ENCODE measurements at regions not wholly inside any gene's neighbourhood (a gene's known extent, or its start where the extent isn't known, plus 50 kb on each side); places are given as distances from the start of the nearest gene placed in this dataset.

DNA sequence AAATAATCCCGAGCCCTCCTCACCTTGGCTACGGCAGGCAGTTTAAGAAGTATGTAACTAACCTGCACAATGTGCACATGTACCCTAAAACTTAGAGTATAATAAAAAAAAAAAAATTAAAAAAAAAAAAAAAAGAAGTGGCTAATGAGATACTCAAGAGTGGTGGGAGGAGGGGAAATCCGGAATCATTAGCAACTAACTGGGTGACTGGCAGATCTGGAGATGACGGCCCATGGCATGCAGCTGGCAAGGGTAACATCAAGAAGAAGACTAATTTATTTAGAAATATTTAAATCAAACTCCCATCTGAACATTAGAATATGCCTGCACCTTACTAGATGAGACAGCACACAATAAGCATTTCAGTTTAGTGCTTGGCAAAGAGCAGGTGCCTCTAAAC is 52.3 kb upstream of the TMCC3 start:
- H3K9me3 Mint-ChIP-seq (ENCODE audit: low read depth, unreplicated experiment), result peaks cover 3% of the 10 kb centered on the region
- H3K27me3 Mint-ChIP-seq (ENCODE audit: unreplicated experiment), result no peaks in the 10 kb centered on the region
- intact Hi-C loops (cut with micrococcal nuclease; ENCODE audit: unreplicated experiment), result no loop called here
- DNase-seq, result no peak
- H3K36me3 Mint-ChIP-seq (ENCODE audit: insufficient read depth, unreplicated experiment), result no peaks in the 10 kb centered on the region
- no peak overlapping the region for H3K27ac Mint-ChIP-seq (ENCODE audit: unreplicated experiment)
- peaks cover 18% of the 10 kb centered on the region for H3K4me1 Mint-ChIP-seq (ENCODE audit: low read depth, unreplicated experiment)
- H3K4me3 Mint-ChIP-seq (ENCODE audit: low read depth, unreplicated experiment), result no peak overlapping the region
- no TSS peak for BruUV-seq (replicated peaks)
- CTCF ChIA-PET, result no interaction called here
- TF ChIP-seq, protein P1, sequence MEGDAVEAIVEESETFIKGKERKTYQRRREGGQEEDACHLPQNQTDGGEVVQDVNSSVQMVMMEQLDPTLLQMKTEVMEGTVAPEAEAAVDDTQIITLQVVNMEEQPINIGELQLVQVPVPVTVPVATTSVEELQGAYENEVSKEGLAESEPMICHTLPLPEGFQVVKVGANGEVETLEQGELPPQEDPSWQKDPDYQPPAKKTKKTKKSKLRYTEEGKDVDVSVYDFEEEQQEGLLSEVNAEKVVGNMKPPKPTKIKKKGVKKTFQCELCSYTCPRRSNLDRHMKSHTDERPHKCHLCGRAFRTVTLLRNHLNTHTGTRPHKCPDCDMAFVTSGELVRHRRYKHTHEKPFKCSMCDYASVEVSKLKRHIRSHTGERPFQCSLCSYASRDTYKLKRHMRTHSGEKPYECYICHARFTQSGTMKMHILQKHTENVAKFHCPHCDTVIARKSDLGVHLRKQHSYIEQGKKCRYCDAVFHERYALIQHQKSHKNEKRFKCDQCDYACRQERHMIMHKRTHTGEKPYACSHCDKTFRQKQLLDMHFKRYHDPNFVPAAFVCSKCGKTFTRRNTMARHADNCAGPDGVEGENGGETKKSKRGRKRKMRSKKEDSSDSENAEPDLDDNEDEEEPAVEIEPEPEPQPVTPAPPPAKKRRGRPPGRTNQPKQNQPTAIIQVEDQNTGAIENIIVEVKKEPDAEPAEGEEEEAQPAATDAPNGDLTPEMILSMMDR (IDR thresholded peaks at IDR 0.05; ENCODE audit: unreplicated experiment), result no peak

DNA sequence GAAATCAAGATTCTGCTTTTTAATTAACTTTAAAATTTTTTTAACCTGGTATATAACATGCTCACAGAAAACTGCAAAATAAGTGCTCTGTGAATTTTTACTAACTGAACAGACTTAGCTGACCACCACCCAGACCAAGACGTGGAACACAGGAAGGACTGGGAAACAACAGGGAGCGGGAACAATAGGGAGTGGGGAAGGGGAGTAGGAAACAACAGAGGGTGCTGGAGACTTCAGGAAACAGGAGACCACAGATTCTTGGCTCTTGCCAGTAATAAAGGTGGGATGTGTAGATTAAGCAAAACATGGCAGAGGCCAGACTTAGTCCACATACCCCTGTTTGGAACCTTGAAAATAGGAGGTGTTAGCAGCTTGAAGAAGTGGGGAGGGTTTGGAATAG is 51.4 kb upstream of the TMCC3 start:
- Mint-ChIP-seq H3K4me3 (ENCODE audit: low read depth, unreplicated experiment) (no peak overlapping the region), H3K27me3 (ENCODE audit: unreplicated experiment) (no peaks in the 10 kb centered on the region), H3K9me3 (ENCODE audit: low read depth, unreplicated experiment) (peaks cover 3% of the 10 kb centered on the region), H3K36me3 (ENCODE audit: insufficient read depth, unreplicated experiment) (no peaks in the 10 kb centered on the region), H3K27ac (ENCODE audit: unreplicated experiment) (no peak overlapping the region), H3K4me1 (ENCODE audit: low read depth, unreplicated experiment) (peaks cover 18% of the 10 kb centered on the region)
- no TSS peak for BruUV-seq (replicated peaks)
- intact Hi-C loops (cut with micrococcal nuclease; ENCODE audit: unreplicated experiment), result no loop called here
- no peak for DNase-seq
- TF ChIP-seq, protein P1 (IDR thresholded peaks at IDR 0.05; ENCODE audit: unreplicated experiment), result no peak
- CTCF ChIA-PET, result interaction anchor here (0.8 kb wide), 1 partner anchor 9 kb away, joined by 9 read pairs; no protein-coding TSS in a partner anchor

DNA sequence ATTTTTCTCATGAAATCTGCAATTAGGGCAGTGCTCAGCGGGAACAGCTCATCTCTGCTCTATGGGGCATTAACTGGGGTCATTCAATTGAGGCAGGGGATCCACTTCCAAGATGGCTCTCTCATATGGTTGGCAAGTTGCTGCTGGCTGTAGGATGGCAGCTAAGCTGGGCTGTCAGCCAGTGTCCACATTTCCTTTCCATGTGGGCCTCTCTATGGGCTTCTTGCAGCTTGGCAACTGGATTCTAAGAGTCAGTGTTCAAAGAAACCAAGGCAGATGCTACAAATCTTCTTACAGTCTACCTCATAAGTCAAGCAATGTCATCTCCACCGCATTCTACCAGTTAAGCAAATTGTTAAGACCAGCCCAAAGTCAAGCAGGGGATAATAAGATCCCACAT is 50.3 kb upstream of the TMCC3 start:
- CTCF ChIA-PET, result interaction anchor here (0.8 kb wide), 2 partner anchors 10 to 13 kb away, joined by 3 to 9 read pairs; no protein-coding TSS in a partner anchor
- Mint-ChIP-seq H3K27me3 (ENCODE audit: unreplicated experiment) (no peaks in the 10 kb centered on the region), H3K9me3 (ENCODE audit: low read depth, unreplicated experiment) (peaks cover 3% of the 10 kb centered on the region), H3K27ac (ENCODE audit: unreplicated experiment) (no peak overlapping the region), H3K4me3 (ENCODE audit: low read depth, unreplicated experiment) (no peak overlapping the region), H3K4me1 (ENCODE audit: low read depth, unreplicated experiment) (peaks cover 18% of the 10 kb centered on the region), H3K36me3 (ENCODE audit: insufficient read depth, unreplicated experiment) (no peaks in the 10 kb centered on the region)
- TF ChIP-seq, protein P1 (IDR thresholded peaks at IDR 0.05; ENCODE audit: unreplicated experiment), result no peak
- no peak for DNase-seq
- intact Hi-C loops (cut with micrococcal nuclease; ENCODE audit: unreplicated experiment), result no loop called here
- BruUV-seq (replicated peaks), result no TSS peak

All from Calu3 (cell line).